ENCODE measurements at regions not wholly inside any gene's neighbourhood (a gene's known extent, or its start where the extent isn't known, plus 50 kb on each side); places are given as distances from the start of the nearest gene placed in this dataset.
"Not testable (repeated sequence)": the region's sequence is repeated elsewhere in the genome, so short reads cannot be mapped to it uniquely, and the experiment has no call there.

GRCh38 chr5:163950248-163950647 is 444.8 kb downstream of the MAT2B start:
- no peak for DNase-seq (ENCODE audit: low spot score)

- no peak for DNase-seq (ENCODE audit: low spot score)
These were observed 445.6 kb downstream of the MAT2B start for GRCh38 chr5:163951069-163951468.

DNA sequence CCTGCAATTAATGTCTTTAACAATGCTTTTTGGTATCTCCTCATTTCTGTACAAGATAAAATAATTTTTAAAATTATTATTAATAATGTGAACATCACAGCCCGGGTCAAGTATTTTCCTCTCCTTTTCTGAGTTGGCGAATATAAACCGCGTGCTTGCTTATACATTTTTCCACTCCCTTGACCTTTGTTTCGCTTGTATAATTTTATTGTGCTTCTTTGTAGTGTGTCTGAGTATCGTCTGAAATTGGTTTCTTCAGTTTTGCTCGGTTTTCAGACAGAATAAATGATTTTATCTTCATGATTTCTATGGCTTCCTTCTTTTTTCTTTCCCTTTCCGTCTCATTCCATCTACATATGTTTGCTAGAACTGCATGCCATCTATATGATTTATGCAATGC is 448.5 kb downstream of the MAT2B start:
- no peak for DNase-seq (ENCODE audit: low spot score)

DNA sequence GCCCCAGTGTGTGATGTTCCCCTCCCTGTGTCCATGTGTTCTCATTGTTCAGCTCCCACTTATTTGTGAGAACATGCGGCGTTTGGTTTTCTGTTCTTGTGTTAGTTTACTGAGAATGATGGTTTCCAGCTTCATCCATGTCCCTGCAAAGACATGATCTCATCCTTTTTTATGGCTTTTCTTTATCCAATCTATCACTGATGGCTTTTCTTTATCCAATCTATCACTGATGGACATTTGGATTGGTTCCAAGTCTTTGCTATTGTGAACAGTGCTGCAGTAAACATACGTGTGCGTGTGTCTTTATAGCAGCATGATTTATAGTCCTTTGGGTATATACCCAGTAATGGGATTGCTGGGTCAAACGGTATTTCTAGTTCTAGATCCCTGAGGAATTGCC is 455.8 kb downstream of the MAT2B start:
- DNase-seq (ENCODE audit: low spot score), result not testable (repeated sequence)

GRCh38 chr5:163963881-163964280 is 458.5 kb downstream of the MAT2B start:
- DNase-seq (ENCODE audit: low spot score), result no peak

GRCh38 chr5:163964671-163965070 is 459.3 kb downstream of the MAT2B start:
- DNase-seq (ENCODE audit: low spot score), result no peak

DNA sequence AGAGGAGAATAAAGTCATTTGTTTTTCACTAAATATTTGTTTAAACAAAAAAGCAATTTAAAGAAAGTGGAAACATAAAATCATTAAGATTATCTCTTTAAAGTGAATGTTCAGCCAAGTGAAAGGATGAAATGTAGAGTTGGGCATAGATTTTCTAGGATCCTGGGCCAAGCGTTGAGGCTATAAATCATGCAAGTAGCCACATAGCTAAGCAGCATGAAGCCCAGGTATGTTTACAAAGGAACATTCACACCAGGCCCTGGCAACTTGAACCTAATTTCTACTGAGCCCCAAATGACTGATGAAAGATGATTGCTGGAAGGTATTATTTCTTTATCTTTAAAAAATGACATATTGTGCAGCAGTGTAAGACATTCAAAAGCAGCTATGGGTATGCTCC is 461.8 kb downstream of the MAT2B start:
- no peak for DNase-seq (ENCODE audit: low spot score)

DNA sequence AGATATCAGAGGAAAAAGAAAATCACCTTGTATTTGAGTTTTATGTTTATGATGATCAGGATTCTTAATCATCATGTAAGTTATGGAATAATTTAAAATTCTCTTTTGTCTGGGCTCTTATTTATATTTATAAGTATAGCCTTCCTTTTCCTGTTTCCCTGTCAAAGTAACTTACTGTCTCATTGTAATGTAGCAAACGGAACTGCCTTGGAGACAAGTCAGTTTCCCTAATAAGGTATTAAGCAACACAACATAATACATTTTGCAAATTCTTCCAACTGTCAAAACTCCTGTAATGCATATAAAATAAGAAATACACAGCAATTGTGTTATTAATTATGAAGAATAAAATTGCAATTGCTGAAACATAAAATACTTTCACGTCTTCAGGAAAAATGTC is 463.2 kb downstream of the MAT2B start:
- no peak for DNase-seq (ENCODE audit: low spot score)

- DNase-seq (ENCODE audit: low spot score), result no peak
These were observed 471.3 kb downstream of the MAT2B start for GRCh38 chr5:163976696-163977095.

GRCh38 chr5:163978897-163979296 is 473.5 kb downstream of the MAT2B start:
- no peak for DNase-seq (ENCODE audit: low spot score)

- DNase-seq (ENCODE audit: low spot score), result no peak
These were observed 483.1 kb downstream of the MAT2B start for GRCh38 chr5:163988566-163988965.

DNA sequence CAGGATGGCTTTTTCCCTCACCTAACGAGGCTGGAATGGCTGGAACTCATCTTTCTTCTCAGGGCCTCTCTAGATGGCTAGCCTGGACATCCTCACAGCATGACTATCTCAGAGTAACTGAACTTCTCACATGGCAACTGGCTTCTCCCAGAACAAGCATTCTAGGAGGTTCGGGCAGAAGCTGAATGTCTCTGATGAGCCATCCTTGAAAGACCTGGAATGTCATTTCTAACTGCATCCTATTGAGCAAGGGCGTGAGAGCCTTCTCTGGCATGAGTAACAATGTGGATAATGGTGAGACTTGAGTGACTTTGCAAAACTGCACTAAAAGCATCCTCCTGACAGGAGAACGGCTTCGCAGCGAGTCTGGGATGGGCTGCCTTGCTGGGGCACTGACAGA is 487.7 kb downstream of the MAT2B start:
- no peak for DNase-seq (ENCODE audit: low spot score)

DNA sequence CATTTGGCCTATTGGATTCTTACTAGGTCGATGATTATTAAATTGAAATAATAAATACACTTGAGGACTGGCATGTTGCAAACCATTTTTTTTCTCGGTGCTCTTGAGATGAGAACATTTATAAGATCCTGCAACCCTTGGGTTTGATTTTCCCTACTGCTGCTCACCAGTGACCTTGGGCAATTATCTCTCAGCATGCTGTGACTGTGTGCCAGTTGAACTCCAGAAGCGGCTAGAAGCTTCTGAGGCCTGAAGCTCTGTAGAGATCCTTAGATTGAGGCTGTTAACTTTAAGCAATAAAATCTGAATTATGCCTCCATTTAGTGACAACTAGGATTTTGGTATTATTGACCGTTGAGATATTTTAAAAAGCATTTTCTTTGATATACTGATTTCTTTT is 489.8 kb downstream of the MAT2B start:
- no peak for DNase-seq (ENCODE audit: low spot score)

- DNase-seq (ENCODE audit: low spot score), result no peak
These were observed 492.5 kb downstream of the MAT2B start for GRCh38 chr5:163997965-163998364.

DNA sequence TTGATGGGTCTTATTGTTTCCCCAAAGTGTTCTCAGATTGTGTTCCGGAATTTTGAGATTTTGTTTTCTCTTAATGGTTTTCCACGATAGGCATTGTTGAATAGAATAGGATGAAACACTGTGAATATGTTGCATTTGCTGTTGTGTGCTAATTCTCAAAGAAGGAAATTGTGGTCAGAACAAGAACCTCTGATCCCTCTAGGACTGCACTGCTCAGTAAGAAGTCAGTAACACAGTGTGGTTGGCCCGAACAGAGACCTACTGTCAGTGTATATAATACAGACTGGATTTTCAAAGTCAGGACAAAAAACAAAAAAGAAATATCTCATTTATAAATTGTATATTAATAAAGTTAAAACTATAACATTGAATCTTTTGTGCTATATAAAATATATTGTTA is 494.8 kb downstream of the MAT2B start:
- no peak for DNase-seq (ENCODE audit: low spot score)

GRCh38 chr5:164000819-164001218 is 495.4 kb downstream of the MAT2B start:
- no peak for DNase-seq (ENCODE audit: low spot score)

DNA sequence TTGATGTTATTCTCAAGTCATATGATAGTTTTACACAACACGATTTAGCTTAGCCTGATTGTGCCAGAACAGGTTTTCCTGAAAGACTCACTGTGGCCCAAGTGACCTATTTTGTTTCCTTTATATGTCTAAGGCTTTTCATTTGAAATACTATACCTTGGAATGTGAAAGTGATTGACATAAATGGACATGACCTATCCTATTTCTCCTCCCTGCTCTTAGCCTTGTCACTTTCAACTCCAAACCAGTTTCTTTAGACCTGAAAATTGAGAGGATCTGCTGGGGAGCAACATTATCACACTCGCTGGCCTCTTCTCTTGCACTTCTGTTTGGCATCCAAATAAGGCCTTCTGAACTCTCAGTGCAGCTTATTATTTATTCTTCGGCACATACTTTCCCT is 496.8 kb downstream of the MAT2B start:
- no peak for DNase-seq (ENCODE audit: low spot score)

DNA sequence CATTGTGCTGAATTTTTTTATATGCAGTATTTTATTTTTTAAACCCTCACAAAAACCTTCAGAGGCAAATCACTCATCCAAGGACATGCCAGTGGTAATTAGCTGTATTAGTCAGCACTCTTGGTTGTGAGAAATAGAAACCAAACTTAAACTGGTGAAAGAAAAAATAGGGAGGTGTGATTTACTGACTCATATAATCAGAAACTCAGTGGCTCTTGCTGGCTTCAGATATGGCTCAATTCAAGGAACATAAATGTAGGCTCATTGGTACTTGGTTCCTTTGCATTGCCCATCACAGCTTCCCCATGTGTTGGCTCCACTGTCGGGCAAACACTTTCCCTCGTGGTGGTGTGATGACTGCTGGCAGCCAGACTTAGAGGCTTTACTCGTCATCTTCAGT is 497.2 kb downstream of the MAT2B start:
- DNase-seq (ENCODE audit: low spot score), result no peak

GRCh38 chr5:164005071-164005470 is 499.7 kb downstream of the MAT2B start:
- no peak for DNase-seq (ENCODE audit: low spot score)

DNA sequence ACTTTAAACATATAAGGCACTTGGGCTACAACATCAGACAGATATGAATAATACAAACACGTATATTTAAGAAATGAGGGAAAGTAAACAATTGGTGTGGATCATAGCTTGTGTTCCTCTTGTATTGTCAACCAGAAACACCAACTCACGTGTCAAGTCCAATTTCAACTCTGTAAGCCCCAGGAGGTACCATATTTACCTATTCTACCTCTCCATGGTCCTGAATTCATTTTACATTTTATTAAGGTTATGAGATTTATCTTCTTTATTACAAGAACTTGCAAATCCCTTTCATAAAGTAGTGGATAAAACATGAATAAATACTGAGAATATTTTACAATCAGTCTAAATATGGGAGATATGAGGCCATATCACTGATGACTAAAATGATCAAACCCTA is 501.6 kb downstream of the MAT2B start:
- no peak for DNase-seq (ENCODE audit: low spot score)

- no peak for DNase-seq (ENCODE audit: low spot score)
These were observed 504.2 kb downstream of the MAT2B start for GRCh38 chr5:164009621-164010020.

GRCh38 chr5:164010900-164011299 is 505.5 kb downstream of the MAT2B start:
- no peak for DNase-seq (ENCODE audit: low spot score)

DNA sequence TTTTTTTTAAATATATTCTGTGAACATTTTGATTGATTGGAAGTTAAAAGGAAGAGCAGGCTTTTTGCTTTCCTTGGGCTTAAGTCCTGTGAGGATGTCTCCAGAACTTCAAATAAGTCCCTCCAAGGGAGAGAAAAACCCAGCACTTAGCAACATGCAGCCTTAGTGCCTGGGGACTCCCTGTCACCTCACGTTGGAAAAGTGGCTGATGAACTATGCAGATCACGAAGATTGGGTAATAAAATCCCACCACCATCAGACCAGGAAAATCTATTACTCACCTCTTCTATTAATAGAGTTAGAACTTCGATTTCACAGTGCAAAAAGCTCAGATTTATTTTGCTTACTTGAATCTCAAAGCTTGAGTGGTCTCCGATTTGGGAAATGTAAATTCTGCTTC is 507.0 kb downstream of the MAT2B start:
- DNase-seq (ENCODE audit: low spot score), result no peak

DNA sequence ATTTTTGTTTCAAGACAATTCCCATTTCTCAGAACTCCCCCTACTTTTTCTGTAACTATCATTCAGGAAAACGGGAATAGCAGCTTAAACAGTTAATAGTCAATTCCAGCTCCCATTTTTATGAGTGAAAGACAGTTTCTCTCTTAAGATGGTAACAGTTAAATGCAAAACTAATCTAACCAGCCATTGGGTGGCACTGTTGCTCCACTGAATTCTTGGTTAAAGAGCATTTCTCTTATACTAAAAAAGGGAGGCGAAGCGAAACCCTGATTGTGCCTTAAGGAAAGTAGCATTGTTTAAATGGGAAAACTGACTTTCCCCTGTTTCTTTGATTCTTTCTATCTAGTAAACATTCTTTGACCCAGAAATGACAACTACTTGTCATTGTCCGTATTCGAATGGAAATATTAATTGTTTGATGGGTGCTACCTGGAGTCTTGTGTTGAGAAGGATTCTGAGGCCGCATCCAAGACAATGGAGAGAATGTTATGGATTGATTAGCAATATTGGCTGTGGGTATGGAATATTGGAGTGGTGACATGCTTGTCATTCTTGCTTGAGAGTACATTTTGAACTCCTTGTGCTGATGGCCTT is 507.8 kb downstream of the MAT2B start:
- peak; percentile 80 for DNase-seq (ENCODE audit: low spot score)

- no peak for DNase-seq (ENCODE audit: low spot score)
These were observed 514.7 kb downstream of the MAT2B start for GRCh38 chr5:164020116-164020515.
